HS-5 (cell line): ENCODE measurements at regions not wholly inside any gene's neighbourhood (a gene's known extent, or its start where the extent isn't known, plus 50 kb on each side); places are given as distances from the start of the nearest gene placed in this dataset.
"Not testable (repeated sequence)": the region's sequence is repeated elsewhere in the genome, so short reads cannot be mapped to it uniquely, and the experiment has no call there.

Experiments
- DNase-seq: peaks from one replicate; pipeline ENCODE4 v3.0.0-alpha.2; 2012; ENCODE audit warnings: low read depth

DNA sequence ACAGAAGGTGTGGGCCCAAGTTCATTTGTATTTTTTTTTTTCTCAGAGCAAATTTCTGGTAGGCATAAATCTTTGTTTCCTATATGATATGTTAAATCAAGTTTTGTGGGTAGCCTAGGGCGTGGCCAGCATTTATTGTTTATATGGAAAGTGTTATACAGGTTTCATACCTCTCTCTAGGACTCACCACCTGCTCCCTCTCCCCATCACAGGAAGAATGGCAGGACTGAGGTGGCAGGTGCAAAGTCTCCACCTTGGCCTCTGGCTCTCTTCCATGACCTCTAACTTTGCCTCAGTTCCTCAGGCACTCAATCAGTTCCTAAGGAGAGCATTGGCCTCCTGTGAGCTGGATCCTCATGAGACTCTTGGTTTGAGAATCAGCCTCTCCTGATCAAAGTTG lies 172.3 kb upstream of the TSC22D1 start:
- DNase-seq = no peak

DNA sequence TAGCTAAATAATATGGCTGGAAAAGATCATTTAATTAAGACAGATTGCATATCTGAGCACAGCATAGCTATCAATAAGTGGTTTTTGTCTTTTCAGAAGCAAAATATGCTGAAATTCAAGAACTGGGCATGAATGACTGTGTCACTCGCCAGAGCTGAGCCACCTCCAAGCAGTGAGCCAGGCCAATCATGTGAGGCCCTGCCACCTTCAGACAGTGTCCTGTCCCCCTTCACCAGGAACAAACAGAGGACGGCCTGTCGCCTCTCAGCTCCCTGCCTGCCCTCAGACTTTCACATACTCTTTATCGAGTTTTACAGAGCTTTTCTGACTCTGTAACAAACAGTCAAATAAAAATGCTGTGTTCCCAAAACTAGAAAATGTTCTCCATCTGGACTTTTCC lies 171.0 kb upstream of the TSC22D1 start:
- DNase-seq = no peak

DNA sequence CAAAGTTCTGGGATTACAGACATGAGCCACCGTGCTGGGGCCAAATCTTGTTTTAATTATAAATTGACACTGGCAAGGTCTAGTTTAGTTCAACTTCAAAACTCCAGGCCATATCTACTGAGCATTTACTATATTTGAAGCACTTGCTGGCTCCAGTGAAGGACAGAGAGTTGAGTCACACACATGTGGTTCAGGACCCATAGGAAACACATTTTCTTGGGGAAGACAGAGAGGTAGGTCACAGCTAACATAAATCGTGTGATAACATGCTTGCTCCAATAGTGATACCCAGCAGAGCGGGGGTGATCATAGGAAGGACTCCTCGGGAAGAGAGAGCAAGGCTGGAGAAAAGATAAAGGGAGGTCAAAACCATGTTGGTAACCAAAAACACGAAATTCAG lies 170.6 kb upstream of the TSC22D1 start:
- DNase-seq = no peak

DNA sequence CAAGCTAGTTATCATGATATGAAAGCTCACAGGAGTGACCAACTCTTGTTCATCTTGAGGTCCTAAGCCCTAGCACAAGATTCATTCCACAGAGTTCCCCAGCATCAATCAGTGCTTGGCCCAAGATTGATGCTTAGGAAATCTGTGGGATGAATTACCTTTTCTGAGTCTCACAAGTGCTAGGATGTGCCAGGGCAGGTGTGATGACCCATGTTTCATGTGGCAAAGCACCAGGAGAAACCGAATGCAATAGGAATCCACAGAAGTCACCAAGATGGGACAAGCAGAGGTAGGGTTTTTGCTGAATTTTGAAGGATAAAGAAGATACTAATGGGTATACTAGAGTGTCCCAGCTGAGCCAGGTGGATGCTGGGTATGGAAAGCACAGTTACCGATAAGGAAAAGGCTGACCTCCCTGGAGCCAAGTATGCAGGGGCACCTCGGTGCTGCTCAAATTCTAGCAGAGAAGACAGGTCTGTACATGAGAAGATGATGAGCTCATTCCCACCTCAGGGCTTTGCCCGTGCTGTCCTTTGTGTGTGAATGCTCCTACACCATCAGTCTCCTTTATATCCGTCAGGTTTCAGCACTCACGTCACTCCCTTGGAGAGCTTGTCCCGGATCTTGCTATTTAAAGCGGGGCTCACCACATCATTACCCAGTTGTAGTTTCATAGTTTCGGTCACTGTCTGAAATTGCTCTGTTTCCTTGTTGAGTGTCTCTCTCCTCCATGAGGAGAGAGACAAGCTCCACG lies 168.9 kb upstream of the TSC22D1 start:
- DNase-seq = no peak

DNA sequence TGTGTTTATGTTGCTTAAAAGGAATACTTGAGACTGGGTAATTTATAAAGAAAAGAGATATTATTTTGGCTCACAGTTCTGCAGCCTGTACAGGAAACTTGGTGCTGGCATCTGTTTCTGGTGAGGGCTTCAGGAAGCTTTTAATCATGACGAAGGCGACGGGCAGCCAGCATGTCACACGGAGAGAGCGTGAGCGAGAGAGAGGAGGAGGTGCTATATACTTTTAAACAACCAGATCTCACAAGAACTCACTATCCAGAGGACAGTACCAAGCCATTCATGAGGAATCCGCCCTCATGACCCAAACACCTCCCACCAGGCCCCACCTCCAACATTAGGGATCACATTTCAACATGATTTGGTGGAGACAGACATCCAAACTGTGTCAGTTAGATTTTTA lies 163.4 kb upstream of the TSC22D1 start:
- no peak for DNase-seq

DNA sequence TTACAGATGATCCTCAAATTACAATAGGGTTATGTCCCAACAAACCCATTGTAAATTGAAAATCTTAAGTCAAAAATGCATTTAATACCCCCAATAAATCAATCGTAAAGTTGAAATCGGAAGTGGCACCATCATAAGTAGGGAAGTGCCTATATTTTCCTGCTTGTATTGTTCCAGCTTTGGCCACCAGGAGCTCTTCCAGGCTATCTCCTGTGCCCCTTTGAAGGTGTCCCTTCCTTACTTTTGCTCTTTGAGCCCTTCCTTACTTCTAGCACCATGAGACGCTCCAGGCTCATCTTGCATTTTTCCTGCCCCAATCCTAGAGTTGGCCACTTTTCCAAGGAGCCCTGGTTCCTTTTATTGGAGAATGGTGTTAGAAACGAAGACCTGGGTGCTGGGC lies 163.0 kb upstream of the TSC22D1 start:
- DNase-seq = no peak

DNA sequence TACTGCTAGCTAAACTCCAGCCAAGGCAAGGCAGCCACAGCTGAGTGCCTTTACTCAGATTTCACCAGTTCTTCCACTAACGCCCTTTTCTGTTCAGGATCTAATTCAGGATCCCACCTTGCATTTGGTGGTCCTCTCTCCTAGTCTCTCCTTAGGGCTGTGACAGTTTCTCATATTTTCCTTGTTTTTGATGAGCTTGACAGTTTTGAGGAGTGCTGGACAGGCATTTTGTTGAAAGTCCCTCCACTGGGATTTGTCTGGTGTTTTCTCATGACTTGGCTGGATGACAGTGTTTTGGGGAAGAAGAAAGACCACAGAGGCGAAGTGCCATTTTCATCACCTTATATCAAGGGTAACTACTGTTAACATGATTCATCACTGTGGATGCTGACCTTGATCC lies 162.3 kb upstream of the TSC22D1 start:
- DNase-seq = no peak

DNA sequence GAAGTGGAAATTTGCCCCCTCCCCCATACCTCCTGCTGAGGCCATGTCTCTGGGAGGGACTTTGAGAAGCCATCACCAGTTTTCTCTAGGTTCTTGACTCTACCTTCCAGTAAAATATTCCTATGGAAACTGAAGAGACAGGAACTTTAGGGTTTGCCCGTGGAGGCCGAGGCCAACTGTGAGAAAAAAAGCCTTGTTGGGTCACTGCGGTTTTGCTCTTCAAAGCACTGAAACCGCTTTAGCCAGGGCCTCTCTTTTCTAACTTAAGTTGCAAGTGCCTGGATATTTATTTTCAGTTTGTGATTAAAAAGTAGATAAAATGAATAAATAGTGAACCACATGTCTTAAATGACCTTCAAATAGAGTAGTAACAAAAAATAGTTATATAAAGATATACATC lies 159.7 kb upstream of the TSC22D1 start:
- no peak for DNase-seq

DNA sequence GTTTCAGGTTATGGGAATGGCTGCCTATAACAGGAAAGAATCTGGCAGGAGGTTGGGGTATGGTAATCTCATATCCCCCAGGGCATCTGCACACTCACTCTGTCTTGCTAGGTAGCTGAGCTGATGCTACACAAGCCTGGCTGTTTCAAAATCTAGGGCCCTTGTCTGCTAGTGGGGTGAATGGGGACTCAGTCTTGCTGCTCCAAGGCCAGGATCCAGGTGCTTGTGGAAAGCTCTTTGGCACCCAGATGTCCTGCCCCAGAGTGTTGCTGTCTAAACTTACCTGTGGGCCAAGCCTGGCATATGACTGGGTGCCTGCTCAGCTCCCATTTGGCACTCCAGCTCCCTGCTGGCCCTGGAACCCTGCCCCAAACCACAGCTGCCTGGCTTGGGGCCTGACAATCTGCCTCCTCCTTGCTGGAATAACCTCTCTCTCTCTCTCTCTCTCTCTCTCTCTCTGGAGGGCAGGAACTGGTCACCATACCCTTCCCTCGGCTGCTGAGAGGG lies 158.1 kb upstream of the TSC22D1 start:
- no peak for DNase-seq

DNA sequence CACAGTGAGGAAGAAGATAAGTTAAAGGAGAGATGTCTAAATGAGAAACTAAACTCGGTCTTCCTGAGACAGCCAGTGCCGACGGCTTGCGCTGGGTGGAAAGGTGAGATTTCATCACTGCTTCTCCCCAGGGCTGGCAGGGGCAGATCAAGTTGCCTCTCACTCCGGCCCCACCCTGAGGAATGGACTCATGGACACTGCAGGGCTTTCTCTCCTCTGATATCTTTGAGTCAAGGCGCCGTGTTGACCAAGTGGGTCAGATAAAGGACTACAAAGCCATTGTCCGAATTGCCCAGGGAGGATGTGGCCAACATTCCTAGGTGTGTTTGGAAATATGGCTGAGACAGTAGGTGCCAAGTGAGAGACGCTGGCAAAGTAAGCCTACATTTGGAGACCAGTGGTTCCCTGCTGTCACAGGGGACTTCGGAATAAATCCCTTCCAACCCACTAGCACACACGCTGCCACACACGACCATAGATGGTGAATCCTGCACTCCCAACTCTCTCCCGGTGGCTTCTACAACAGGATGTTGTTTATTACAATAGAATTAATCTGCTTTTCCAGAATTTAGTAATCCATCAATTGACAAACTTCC lies 156.5 kb upstream of the TSC22D1 start:
- no peak for DNase-seq

DNA sequence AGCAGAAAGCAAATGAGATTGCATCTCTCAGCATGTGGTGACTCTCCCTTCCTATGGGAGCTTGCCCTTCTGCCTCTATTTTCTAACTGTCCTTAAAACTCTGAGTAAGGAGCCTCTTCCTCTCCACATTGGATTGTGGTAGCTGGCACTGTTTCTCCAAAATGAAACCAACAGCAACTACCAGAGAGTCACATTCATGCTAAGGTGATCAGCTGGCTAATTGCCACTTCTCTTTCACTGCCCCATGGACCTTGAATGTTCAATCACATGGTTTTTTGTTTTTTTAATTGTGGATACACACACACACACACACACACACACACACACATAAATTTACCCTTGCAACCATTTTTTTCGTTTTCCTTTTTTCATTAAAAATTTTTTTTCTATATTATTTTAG lies 154.7 kb upstream of the TSC22D1 start:
- DNase-seq = no peak

DNA sequence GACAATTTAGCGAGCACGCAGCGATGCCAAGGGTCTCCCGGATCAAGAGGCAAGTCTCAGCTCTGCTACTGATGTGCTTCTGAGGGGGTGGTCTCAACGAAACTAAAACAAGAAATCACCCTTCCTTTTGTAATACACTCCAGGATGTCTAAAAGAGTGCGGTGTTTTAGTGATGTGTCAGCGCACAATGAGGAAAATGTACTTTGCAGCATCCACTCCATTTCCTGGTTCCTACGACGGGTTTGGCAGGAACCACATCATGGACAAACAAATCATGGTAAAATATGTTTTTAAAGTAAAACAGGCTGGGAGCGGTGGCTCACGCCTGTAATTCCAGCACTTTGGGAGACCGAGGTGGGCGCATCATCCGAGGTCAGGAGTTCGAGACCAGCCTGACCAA lies 154.0 kb upstream of the TSC22D1 start:
- no peak for DNase-seq

DNA sequence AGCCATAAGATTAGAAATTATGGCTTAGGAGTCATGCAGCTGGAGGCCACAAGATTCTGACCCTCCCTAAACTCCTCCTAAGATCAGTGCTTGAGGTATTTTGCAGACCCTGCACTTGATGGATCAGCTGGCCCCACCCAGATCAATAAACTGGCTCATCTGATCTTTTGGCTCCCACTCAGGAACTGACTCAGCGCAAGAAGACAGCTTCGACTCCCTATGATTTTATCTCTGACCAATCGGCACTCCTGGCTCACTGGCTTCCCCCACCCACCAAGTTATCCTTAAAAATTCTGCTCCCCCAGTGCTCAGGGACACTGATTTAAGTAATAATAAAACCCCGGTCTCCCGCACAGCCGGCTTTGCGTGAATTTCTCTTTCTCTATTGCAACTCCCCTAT lies 151.5 kb upstream of the TSC22D1 start:
- not testable (repeated sequence) for DNase-seq

DNA sequence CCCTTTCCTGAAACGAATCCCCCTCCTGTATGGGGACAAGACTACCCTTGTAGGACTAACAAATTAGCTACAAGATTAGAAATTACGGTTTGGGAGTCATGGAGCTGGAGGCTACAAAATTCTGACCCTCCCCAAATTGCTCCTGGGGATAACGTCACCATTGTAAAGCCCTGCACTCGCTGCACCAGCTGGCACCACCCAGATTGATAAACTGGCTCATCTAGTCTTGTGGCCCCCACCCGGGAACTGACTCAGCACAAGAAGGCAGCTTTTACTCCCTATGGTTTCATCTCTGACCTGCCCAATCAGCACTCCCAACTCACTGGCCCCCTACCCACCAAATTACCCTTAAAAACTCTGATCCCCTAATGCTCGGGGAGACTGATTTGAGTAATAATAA lies 150.6 kb upstream of the TSC22D1 start:
- no peak for DNase-seq

DNA sequence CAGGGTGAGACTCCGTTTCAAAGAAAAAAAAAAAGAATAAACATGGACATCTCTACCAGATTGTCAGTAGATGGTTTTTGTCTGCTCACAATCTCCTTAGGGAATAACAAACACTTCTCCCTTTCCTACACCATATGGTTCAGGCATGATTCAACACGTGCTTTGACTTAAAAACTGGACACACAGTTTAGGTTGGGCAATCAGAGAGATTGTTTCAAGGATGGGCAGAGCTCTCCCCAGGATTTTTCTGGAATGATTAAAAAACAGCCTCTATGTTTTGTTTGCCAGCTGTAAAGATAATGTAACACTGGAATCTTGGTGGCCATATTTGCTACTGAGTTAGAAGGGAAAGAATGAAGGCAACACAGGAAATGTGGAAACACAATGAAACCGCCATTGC lies 150.1 kb upstream of the TSC22D1 start:
- DNase-seq = peak; percentile 65

DNA sequence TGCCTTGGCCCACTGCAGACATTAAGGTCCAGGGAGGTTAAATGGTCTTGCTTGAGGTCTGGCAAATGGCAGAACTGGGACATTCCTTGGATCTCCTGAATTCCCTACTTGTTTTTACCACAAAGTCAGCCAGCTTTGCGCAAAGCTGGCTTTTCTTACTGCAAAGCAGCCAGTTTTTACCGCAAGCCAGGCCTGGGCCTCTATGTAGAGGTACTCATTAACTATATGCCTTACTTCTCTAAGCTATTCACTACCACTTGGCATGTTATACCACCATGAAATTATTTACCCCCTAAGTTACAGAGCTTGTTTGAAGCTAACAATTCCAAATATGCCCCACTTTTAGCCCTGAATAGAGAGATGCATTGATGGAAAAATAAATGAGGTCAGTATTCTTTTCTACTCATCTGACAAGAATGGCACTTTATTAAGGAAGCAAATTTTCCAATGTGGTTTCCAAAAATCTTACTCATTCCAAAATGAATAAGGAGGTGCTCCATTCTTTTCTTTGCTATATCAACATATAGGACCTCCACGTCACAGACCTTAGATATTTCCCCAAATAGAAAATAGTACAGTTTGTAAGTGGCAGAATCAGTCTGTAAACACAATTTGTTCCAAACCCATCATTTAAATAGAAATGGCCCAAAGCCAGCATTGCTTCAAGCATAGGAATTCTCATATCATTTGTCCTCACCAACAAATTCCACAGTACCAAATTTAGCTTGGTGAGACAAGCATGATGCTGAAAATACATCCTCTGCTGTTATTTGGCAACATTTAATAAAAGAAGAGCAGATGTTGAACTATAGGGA lies 143.9 kb upstream of the TSC22D1 start:
- peak; percentile 55 for DNase-seq

DNA sequence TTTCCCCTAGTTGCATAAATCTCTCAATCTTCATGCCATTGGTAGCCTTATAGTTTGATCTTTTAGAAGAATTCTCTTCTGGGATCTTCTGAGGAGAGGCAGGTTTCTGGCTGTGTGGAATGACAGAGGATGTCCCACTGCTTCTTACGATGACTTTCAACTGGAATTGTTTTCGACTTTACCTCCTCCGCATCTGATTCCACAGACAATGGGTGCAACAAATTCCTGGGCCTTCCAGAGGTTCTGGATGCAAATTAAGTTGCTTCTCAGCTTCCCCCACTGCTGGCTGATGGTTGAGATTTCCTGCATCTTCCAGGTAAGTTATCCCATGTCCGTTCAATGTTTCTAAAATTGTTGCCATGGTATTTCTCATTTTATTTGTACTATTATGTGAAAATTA lies 142.3 kb upstream of the TSC22D1 start:
- DNase-seq = no peak

DNA sequence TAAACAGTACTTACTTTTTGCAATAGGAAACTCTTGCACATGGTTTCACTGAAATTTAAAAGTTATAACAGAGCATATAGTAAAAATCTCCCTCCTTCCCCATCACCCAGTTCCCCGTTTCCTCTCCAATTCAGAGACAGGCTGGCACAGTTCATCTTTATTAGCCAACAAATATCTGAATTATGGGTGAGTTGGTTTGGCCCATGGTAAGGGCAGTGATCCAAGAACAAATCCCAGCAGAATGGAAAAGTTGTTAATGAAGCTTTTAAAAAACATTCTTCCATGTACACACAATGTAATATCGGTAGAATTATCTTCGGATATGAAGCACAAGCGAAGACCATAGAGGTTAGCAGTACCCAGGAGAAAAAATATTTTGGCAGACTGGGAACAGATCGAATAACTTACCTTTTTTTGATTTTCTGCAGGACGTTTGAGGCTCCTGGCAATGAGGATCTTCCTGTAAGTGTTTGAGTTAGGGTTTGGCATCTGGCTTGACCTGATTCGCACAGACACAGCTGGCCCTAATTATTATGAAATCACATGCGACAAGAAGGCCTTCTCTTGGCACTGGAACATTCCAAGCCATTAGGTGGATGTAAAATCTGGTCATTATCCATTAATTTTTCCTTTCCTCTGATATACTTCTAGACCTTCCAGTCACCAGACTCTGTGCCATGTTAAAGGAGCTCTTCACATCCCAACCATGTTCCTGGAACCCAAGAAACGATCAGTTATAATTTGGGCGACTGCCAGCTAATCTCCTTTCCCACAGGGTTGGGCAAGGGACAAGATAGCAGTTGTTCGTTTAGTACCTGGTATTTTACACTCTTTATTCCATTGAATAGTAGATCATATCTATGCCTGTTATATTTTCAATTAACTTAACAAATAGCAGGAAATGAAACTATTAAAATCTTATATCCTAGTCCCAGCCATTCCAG lies 139.4 kb upstream of the TSC22D1 start:
- DNase-seq = no peak

DNA sequence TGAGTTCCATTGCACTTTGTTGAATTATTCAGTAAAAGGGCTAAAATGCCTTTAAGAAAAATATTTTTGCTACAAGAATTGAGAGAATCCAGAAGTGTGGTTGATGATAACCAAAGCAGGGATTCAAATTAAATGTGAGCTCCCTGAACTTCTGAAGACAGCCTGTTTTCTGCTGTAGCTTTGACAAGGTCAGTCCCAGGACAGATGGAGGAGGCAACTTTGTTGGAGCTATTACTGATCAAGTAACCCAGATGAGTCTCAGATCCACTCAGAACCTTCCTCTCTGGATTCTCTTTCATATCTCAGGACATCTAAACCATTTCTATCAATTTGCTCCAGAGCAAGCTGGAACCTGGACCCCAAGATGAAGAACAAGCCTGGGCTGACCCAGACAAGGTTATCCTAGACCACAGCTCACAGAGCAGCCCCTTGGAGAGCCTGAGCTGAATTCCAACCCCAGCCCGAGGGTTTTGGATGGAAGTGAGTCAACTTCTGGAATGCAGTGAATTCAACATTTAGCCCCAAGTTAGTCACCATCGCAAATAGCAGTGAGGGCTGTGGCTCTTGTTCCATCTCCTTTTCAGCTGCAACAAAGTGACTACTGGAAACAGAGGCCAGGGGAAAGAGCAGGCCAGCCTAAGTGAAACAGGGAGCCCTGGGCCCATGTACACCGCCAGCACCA lies 137.8 kb upstream of the TSC22D1 start:
- DNase-seq = peak; percentile 78

DNA sequence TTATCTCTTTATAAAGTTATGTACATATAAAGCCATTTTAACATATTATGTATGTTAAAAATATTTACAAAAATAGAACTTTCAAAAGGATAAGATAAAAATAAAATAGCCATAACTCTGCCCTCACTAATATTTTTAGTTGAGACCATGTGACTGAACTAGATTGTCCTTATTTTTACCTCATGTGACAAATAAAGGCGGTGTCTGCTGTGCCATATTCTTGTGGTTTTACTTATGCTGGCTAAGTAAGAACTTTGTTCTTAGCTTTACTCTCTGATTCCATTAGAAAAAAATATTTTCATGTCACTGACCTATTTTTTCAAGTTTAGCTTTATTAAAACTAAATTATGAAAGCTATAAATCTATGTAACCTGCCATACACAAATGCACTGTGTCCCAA lies 135.6 kb upstream of the TSC22D1 start:
- no peak for DNase-seq

DNA sequence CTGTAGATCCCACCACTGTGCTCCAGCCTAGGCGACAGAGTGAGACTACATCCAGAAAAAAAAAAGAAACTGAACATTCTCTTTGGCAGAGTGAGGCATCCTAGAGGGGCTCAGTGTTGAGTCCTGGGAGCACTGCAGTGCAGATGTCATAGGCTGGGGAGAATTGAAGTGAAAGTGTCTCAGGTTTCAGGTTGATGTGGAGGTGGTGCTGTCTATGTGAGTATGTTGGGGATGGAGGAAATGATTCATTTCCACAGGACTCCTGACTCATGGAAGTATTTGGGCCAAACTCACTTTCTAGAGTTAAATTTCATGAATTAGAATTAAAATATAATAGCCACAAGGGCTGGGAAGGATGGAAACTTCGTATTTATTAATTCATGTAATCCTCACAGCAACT lies 134.4 kb upstream of the TSC22D1 start:
- peak; percentile 68 for DNase-seq
